ENCODE measurements at regions not wholly inside any gene's neighbourhood (a gene's known extent, or its start where the extent isn't known, plus 50 kb on each side); places are given as distances from the start of the nearest gene placed in this dataset.

DNA sequence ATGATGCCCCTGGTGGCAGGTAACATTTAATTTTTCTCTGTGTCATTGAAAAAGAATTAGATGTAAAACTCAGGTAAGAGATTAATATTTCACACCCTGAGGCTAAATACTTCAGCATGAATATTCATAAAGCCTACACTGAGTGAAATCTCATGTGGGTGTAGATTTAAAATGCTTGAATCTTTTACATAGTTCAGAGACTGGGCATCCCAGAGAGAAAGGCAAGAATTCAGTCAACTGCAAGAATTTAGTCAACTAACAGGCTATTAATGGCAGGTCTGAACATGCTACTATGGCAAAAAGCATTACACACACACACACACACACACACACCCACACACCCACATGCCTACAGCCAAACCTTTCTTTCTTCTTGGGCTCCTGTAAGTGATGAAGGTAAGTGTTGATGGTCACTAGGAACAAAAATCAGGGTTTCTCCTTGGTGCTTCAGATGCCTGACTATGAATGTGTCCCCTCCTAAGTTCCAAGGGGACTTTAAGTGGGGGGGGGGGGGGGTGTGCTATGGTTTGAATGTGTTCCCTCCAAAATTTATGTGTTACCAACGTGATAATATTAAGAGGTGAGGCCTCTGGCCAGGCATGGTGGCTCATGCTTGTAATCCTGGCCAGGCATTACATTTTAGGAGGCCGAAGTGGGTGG is 63.7 kb upstream of the PSMD7 start:
- H3K9me3 ChIP-seq = no peaks in the 10 kb centered on the region
- H3K4me3 ChIP-seq = no peak overlapping the region
- TF ChIP-seq, protein P1, sequence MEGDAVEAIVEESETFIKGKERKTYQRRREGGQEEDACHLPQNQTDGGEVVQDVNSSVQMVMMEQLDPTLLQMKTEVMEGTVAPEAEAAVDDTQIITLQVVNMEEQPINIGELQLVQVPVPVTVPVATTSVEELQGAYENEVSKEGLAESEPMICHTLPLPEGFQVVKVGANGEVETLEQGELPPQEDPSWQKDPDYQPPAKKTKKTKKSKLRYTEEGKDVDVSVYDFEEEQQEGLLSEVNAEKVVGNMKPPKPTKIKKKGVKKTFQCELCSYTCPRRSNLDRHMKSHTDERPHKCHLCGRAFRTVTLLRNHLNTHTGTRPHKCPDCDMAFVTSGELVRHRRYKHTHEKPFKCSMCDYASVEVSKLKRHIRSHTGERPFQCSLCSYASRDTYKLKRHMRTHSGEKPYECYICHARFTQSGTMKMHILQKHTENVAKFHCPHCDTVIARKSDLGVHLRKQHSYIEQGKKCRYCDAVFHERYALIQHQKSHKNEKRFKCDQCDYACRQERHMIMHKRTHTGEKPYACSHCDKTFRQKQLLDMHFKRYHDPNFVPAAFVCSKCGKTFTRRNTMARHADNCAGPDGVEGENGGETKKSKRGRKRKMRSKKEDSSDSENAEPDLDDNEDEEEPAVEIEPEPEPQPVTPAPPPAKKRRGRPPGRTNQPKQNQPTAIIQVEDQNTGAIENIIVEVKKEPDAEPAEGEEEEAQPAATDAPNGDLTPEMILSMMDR (IDR thresholded peaks at IDR 0.05) = no peak
- intact Hi-C loops (cut with DNase I, micrococcal nuclease) = no loop called here
- ATAC-seq = no peak
- no peaks in the 10 kb centered on the region for H3K36me3 ChIP-seq (ENCODE audit: low read depth)
- H3K4me1 ChIP-seq (ENCODE audit: low read depth) = no peaks in the 10 kb centered on the region
- DNase-seq = no peak

DNA sequence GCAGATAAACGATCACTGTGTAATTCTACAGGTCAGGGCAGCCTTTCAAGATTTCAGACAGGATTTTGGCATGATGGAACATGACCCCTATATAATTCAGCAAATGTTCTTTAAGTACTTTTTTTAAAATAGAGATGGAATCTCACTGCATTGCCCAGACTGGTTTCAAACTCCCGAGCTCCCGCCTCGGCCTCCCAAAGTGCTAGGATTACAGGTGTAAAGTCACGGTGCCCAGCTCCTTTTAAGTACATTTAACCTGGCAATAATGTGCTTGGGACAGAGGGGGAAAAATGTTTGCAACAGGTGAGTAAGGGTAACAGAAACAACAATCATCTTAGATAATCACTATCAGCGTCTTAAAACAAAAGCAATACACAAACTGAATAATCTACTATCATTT is 66.5 kb upstream of the PSMD7 start:
- Histone ChIP-seq H3K4me1 (ENCODE audit: low read depth) (no peaks in the 10 kb centered on the region), H3K4me3 (no peak overlapping the region), H3K36me3 (ENCODE audit: low read depth) (no peaks in the 10 kb centered on the region), H3K9me3 (no peaks in the 10 kb centered on the region)
- DNase-seq (no peak), ATAC-seq (no peak)
- intact Hi-C loops (cut with DNase I, micrococcal nuclease) = no loop called here
- TF ChIP-seq, protein P1 (IDR thresholded peaks at IDR 0.05) = no peak

DNA sequence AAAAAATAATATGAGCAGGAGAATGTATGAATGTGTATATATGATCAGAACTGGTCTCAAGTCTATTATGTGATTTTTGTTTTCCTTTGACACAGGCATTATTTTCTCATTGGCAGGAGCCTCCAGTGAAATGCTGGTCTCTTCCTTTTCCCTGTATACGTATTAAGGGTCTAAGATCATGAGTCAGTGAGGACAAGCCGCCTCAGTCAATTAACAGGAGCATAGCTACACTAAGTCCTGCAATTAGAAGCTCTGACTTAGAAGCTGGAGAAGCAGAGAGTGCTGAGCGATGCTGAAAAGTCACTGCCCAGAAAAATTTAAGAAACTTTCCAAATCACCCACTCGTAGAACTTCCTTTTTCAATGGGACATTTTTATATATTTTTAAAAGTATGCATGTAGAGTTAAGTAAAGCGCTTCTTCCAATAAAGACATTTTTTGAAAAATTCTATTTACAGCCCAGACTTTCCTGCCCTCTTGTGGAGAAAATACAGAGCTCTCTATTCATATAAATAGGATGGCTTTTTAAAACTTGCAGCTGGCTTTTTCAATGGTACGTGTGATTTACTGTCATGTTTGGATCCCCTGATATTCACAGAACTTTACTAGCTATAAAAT is 70.2 kb upstream of the PSMD7 start:
- no peaks in the 10 kb centered on the region for H3K36me3 ChIP-seq (ENCODE audit: low read depth)
- TF ChIP-seq, protein P1 (IDR thresholded peaks at IDR 0.05) = no peak
- DNase-seq = no peak
- ATAC-seq = no peak
- H3K4me1 ChIP-seq (ENCODE audit: low read depth) = no peaks in the 10 kb centered on the region
- no peaks in the 10 kb centered on the region for H3K9me3 ChIP-seq
- H3K4me3 ChIP-seq = no peak overlapping the region
- intact Hi-C loops (cut with DNase I, micrococcal nuclease) = no loop called here

DNA sequence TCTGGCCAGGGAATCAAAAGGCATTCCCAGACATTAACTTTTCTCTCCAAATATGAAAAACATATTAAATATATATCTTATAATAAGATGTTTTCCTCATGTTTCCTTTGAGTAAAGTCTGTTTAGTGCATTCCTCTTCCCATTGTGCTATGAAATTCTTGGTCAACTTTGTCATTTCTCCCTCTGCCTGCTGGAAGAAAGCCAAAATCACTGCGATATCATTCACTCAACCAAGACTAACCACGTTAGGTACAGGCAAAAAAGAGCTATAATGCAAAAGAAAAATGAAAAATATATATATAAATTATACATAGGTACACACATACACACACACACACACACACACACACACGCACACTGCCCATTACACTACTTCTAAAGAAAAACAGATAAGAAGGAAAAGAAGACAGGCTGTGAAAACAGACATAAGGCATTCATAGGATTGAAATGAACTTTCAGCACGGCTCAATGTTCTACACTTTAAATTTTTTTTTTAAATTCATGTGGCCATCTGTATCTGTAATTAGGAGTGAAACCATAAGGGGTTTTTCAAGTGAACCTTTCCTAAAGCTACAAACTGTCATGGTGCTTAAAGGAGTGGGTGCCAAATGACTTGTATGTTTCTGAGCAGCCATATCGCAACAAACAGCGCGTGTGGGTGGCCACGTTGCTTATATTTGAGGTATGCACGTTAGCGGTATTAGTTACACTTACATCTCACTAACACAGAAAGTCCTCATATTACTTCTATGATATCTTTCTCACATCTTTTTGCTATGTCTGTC is 71.6 kb upstream of the PSMD7 start:
- Histone ChIP-seq H3K36me3 (ENCODE audit: low read depth) (no peaks in the 10 kb centered on the region), H3K4me3 (no peak overlapping the region), H3K4me1 (ENCODE audit: low read depth) (no peaks in the 10 kb centered on the region), H3K9me3 (no peaks in the 10 kb centered on the region)
- ATAC-seq = no peak
- intact Hi-C loops (cut with DNase I, micrococcal nuclease) = no loop called here
- TF ChIP-seq, protein P1 (IDR thresholded peaks at IDR 0.05) = no peak
- DNase-seq = no peak

DNA sequence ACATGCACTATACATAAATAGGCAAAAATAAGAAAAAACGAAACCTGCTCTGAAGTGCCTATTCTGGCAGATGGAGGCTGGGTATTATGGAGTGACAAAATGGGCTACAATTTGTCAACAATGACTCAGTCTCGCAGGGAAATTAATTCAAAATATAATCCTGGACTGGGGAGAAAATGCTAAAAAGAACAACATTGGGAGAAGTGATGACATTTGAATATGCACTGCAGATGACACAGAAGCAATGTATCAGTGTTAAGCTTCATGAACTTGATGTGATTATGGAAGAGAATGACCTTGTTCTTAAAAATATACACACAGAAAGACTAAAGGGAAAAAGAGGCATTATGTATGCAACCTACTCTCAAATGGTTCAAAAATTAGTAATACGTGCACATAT is 74.8 kb upstream of the PSMD7 start:
- intact Hi-C loops (cut with DNase I, micrococcal nuclease) = no loop called here
- no peaks in the 10 kb centered on the region for H3K36me3 ChIP-seq (ENCODE audit: low read depth)
- no peaks in the 10 kb centered on the region for H3K4me1 ChIP-seq (ENCODE audit: low read depth)
- DNase-seq = no peak
- H3K9me3 ChIP-seq = no peaks in the 10 kb centered on the region
- H3K4me3 ChIP-seq = no peak overlapping the region
- ATAC-seq = no peak
- TF ChIP-seq, protein P1 (IDR thresholded peaks at IDR 0.05) = no peak
